ENCODE measurements at regions not wholly inside any gene's neighbourhood (a gene's known extent, or its start where the extent isn't known, plus 50 kb on each side); places are given as distances from the start of the nearest gene placed in this dataset.

GRCh38 chr10:108905171-108905570 is 1018.1 kb downstream of the XPNPEP1 start:
- TF ChIP-seq POLR2A (IDR thresholded peaks at IDR 0.05) (no peak), CTCF (IDR thresholded peaks at IDR 0.05) (no peak)

Data from uterus (tissue), 2 donors.